K562 (cell line): ENCODE measurements at regions not wholly inside any gene's neighbourhood (a gene's known extent, or its start where the extent isn't known, plus 50 kb on each side); places are given as distances from the start of the nearest gene placed in this dataset.

Experiments used
- E2F4 ChIP-seq: sonication (generic); formaldehyde crosslinking; IDR thresholded peaks from 2 replicates; pipeline ENCODE4 v1.8.0; 2022; ENCODE audit warnings: mild to moderate bottlenecking, low read depth, missing genetic modification reagents
- E2F8 ChIP-seq: fragments of 450-650 bp; IDR thresholded peaks from 2 replicates; pipeline ENCODE4 v1.7.1; 2018; ENCODE audit warnings: mild to moderate bottlenecking, low read depth; ENCODE audit not compliant: partially characterized antibody
- HMGXB4 ChIP-seq: sonication (generic); formaldehyde crosslinking; IDR thresholded peaks from 2 replicates; pipeline ENCODE4 v1.8.1; 2023; ENCODE audit warnings: mild to moderate bottlenecking, missing genetic modification reagents
- MTA1 ChIP-seq: fragments of 450-650 bp; IDR thresholded peaks from 2 replicates; pipeline ENCODE4 v1.6.1; 2017; ENCODE audit warnings: borderline replicate concordance
- RBM14 ChIP-seq: fragments of 200-400 bp; formaldehyde crosslinking; IDR thresholded peaks from 2 replicates; pipeline ENCODE4 v1.6.1; 2018; ENCODE audit warnings: low read depth, mild to moderate bottlenecking, low read length, moderate library complexity, borderline replicate concordance; ENCODE audit not compliant: insufficient read depth
- U2AF2 ChIP-seq: fragments of 200-400 bp; formaldehyde crosslinking; optimal IDR thresholded peaks from 2 replicates; pipeline ENCODE3; 2017; ENCODE audit warnings: low read depth, mild to moderate bottlenecking, low read length

GRCh38 chr10:65565246-65565645 is 1360.6 kb upstream of the LRRTM3 start (continued):
- TF ChIP-seq E2F4 (CRISPR knock-in tag) (no peak), U2AF2 (no peak), E2F8 (no peak), MTA1 (no peak), RBM14 (no peak), HMGXB4 (CRISPR knock-in tag) (no peak)
